ENCODE measurements at regions not wholly inside any gene's neighbourhood (a gene's known extent, or its start where the extent isn't known, plus 50 kb on each side); places are given as distances from the start of the nearest gene placed in this dataset.

DNA sequence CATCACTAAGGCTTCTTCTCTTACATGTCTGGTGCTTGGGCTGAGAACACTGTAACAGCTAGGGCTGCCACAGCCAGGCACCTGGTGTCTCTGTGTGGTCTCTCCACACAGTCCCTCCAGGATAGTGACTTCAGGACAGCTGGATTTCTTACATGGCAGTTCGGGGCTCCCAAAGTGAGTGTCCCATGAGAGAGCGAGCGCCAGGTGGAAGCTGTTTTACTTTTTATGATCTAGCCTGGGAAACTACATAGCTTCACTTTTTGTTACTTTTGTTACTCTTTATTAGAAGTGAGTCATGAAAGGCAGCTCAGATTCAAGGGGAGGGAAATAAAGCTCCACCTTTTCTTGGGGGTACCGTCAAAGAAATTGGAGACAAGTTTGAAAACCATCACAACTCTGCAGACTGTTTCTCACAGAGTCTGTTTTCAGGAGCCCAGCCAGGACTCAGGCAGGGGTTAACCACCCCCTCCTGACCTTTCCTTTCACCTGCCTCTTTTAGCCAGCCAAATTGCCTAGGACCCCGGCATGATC is 373.0 kb downstream of the MID1IP1 start:
- no peak for DNase-seq (ENCODE audit: low spot score)

DNA sequence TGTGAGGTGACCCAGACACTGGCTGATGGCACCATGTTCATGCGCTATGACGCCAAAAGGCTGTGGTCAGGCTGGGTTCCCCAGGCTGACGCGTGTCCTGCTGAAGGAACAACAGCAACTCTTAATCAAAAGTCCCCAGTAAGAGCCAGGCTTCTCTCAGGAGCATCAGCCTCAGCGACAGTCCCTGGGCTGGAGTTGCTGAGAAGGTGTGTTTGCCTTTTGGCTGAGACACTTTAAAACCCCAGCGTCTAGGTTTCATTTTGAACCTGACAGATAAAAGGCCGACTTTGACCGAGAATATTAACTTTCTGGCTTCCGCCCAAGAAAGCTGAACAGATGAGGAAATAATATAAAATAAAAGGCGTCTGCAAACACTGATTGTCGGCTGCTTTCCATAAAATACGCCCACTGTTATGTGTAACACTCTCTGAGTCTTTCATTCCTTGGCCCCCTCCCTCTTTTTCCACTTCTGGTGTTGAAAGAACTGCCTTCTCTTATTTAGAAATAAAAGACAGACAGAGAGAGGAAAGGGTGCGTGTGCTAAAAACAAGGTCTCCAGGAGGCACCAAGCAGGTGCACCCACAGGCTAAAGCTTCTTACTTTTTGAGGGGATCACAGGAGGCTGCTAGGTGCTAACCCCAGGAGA is 373.6 kb downstream of the MID1IP1 start:
- DNase-seq (ENCODE audit: low spot score): no peak

DNA sequence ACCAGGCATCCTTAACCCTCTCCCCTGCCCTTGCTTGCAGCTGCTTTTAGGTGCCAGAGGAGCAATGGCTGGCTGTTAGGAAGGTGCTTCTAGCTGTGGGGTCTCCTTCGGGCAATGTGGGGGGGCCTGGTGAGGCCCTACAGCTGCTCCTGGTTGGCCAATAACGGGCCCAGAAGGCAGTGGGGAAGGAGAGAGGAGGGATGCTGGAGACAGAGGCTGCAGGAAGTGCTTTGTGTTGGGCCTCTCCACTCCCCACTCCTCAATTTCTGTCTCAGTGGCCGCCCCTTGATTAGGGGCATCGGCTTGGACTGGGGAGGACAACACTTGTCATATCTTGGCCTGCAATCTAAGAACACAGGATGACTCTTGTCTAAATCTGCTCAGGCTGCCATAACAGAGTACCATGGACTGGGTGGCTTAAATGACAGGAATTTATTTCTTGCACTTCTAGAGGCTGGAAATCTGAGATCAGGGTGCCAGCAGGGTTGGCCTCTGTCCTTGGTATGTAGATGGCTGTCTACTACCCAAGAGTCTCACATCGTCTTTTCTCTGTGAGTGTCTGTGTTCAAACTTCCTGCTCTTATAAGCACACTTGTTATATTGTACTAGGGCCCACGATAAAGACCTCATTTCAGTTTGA is 374.3 kb downstream of the MID1IP1 start:
- DNase-seq (ENCODE audit: low spot score): no peak

DNA sequence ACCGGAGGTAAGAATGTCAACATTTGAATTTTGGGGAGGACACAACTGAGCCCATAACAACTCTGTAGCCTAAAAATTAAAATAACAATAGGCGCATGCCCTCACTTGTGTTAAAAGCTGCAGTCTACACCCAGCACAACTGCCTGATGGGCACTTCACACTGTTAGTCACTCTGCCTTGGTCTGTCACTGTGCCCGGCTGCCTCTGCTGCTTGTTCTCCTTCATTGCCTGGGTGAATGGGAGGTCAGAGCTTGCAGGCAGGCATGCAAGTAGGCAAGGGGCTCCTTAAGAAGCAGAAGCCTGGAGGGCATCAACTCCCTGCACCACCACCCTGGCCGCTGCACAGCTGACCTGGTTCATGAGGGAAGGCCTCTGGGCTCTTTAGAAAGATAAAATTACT is 374.8 kb downstream of the MID1IP1 start:
- no peak for DNase-seq (ENCODE audit: low spot score)

DNA sequence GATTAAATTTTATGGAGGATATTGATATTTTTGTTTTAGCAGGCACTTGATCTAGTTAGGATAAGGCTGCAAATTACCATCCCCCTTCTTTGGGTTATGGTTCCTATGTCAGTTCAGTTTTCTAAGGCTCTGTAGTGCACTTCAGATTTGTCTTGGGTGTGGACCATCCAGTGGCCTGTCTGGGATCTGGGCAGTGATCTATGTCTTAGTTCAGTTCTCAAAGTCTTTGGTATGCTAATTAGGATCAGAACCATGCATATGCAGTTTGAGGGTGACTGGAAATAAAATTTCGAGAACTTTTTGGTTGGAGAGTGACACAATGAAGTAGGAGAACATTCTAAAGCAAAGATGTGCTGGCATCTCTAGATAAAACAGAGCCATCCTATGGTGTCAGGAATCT is 388.2 kb downstream of the MID1IP1 start:
- no peak for DNase-seq (ENCODE audit: low spot score)

DNA sequence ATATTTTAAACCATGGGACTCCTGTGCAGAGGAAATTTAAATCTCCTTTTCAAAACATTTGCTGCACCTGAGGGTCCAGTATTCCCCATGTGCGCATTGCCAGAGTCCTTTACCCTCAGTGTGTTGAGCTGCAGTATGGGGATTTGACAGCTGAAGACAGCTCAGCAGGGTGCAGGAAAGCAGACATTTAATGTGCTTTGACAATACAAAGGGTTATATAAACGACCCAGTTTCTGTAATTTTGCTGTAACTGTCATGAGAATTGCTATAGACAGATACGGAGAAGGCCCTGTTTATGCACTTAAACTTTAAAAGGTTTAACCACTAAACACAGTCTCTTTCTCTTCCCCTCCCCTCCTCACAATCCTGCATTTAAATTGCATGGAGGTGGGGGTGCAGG is 393.4 kb downstream of the MID1IP1 start:
- no peak for DNase-seq (ENCODE audit: low spot score)

DNA sequence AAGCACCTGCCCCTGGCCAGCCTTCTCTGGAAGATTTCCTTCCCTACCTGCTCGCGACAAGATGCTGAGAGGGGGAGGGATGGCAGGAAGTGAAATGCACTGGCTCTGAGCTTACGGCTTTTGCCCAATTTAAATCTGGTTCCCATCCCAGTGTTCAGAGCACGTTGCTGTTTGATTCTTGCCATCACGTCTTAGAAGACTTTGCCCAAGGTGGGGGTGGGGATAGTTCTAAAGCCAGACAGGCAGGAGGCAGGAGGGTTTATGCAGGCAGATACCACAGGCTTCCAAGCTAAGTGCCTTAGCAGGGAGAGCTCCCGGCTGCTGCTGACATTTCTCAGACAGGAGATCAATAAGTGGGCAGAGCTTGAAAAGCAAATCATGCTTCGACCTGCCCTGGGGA is 393.9 kb downstream of the MID1IP1 start:
- DNase-seq (ENCODE audit: low spot score): no peak

DNA sequence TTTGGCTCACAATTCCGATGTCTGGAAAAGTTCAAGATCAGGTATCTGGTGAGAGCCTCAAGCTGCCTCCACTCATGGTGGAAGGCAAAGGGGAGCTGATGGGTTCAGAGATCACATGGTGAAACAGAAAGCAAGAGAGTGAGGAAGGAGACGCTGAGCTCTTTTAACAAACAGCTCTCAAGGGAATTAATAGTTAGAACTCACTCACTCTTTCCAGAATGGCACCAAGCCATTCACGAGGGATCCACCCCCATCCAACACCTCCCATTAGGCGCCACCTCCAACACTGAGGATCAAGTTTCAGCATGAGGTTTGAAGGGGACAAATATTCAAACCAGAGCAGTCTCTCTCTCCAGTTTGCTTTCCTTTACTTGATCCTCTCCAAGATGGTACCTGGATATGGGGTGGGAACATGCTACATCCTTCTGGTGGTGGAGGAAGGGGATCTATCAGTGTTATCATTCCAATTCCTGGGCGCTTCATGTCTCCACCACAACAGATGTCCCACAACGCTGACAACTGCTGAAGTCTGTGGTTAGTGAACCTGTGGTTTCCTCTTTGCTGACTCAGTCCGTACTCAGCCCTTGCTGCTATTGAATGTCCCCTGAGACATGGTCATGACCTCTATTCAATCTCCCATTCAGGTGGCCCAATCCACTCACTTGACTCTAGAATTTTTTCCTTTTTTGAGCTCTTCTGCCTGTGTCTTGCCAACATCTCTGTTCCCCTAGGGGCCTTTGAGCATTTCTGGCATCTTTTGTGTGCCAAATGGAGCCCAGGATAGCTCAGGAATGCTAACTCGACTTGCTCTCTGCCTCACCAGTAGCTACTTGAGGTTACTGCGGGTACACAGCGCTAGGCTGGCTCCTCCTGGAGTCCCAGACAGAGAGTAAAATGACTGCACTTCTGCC is 395.2 kb downstream of the MID1IP1 start:
- DNase-seq (ENCODE audit: low spot score): peak; percentile 76

DNA sequence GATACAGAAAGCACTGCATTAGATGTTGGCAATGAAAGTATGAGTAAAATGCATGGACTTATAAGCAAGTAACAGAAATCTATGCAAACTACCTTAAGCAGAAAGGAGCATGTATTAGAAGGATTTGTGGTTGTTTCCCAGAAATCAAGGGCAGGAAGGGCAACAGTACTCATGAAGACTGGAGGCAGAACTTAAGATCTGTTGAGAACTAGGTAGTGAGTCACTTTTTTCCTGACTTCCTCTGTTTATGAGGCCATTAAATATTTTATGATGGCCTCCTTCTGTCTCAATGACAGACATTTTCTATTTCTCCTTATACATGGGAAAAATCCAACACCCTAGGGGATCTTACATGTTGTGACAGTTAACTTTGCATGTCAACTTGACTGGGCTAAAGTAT is 398.2 kb downstream of the MID1IP1 start:
- DNase-seq (ENCODE audit: low spot score): no peak

DNA sequence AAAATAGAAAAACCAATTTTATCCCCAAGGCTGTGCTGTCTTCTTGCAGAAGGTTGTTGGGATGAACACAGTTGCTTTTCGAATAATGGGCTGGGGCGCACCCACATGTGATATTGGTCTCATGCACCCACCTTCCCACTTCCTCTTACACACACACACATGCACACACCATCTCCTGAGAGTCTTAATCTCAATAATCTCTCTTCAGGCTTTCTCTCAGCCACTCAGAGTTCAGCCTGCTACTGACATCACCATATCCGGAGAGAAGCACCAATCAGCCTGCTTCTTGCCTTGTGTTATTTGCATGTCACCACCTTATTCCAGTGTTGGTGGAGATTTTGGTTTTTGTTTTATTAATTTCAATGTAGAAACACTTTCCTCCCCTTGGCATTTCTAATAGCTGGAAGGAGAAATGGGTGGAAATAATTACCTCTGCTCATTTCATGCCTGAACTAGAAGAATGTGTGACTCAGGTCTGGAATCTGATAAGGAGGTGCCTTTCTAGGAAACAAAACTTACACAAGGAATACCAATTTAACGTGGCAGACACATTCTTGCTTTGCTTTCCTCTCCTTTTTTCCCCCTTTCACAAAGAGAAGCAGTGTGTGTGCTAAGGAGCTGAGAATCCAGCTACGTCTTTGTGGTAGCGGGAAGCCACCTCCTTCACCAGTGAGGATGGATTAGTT is 400.2 kb downstream of the MID1IP1 start:
- DNase-seq (ENCODE audit: low spot score): no peak

DNA sequence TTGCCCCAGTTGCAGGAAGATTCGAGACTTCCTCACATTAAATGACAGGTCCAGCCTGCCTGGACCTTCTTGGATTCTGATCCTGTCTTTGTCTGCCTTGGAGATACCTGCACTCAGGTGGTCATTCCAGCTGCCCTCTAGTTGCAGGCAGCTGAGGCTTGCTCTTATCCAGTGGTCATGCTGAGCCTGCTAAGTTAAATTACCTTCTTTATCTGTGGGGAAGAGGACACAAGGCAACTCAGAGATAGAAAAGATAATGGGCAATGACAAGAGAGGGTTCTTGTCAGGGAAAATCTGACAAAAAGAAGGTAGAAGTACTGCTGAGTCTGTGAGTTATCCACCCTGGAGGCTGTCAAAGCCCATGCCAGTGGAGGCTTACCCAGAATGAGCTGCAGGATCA is 401.4 kb downstream of the MID1IP1 start:
- DNase-seq (ENCODE audit: low spot score): no peak

DNA sequence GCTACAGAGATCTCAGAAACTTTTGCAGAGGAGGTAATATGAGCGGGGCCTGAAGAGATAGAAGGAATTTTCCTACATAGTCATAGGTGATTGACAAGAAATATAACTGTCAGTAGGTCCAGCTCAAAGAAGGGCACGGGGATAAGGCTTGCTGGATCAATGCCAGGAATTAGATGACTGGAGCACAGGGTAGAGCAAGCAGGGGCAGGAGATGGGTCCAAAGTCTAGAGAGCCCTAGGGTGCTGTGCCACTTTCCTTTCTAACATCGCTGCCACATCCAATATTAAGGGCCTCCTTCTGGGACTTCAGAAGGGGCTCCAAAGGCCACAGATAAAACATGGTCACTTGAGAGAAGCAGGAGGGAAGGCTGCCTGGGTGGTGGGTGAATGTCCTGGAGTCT is 402.2 kb downstream of the MID1IP1 start:
- DNase-seq (ENCODE audit: low spot score): no peak

DNA sequence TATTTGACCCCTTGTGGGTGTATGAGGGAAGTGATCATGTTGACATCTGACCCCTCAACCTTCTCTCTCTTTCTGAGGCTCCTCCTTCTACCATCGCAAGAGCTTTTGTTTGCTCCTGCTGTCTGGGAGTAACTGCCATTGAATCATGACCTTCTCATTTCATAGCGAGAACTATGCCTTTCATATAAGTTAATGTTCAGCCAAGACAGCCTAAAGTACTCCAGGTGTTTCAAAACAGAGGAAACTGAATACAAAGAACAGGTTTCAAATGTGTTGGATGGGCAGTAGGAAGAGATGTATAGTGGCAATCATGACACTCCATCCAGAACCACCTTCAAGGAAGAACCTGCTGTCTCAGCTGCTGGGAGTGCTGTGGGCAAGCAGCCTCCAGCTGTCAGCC is 403.1 kb downstream of the MID1IP1 start:
- no peak for DNase-seq (ENCODE audit: low spot score)

DNA sequence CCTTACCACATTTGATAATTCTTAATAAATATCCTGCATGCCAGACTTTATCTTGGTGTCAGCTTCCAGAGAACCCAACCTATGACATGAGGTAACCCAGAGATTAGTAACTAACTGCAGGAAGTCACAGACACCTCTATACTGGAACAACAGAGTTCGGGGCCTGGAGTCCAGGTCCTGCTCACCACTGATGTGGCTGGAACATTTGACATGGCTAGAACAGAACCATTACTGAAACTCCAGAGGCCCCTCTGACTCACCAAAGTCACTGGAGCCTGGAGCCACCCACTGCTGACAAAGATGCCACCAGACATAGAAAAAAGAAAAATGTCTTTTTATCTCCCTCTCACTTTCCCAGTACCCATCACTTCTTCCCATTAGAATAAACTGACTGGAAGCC is 403.7 kb downstream of the MID1IP1 start:
- DNase-seq (ENCODE audit: low spot score): no peak

DNA sequence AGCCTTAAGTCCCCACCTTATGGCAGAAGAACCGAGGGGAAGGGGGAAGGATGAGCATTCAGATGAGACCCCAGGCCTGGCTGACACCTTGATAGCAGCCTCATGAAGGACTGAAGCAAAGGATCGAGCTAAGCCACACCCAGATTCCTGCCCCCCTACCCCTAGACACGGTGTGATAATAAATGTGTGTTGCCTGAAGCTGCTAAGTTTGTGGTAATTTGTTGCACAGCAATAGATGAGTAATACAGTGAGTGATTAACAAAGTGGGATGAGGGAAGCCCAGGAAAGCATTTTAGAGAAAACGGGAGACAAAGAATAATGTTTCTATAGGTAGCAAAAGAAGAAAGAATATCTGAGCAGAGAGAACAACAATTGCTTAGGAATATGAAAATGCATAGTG is 404.2 kb downstream of the MID1IP1 start:
- no peak for DNase-seq (ENCODE audit: low spot score)

DNA sequence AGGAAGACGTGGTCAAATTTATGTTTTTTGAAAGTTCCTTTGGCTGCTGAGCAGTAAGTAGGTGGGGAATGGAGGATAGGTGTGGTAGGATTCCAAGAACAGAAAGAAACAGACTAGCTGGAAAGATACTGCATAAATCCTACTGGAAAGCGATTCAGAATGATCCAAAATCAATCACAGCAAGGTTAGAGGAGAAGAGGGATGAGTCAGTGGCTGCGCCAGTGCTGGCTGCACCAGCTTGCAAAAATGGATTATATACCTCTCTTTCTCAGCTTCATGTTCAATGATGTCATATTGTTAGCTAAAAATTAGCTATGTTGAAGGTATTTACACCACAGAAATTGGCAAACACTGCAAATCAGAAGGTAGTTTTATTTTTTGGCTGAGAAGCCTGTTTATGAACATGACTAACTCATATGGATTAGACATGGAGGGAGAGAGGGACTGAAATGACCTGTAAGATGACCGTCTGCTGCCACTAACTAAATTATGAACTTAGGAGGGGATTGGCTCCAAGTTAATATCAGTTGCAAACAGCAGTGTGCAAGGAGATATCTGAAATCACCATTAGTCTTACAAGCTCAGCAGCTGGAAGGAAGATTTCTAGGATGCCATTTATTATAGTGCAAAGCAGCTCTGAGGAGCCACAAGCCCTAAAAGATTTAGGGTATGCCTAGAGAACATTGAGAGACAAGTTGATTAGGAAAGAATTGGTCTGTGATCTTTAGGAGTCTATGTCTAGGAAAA is 405.3 kb downstream of the MID1IP1 start:
- DNase-seq (ENCODE audit: low spot score): no peak

DNA sequence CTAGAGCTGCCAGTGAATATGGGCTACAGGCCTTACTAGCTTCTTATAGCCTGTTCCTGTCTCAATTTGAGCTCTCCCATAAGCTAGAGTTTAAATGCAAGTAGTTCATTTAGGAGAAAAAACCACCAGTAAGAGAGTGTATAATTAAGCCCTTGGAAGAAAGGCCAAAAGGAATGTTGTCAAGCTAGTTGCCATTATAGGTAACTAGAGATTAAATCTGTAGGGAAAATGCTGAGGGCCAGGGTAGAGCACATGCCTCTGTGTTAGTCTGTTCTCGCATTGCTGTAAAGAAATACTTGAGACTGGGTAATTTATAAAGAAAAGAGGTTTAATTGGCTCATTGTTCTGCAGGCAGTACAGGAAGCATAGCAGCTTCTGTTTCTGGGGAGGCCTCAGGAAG is 410.2 kb downstream of the MID1IP1 start:
- DNase-seq (ENCODE audit: low spot score): no peak

DNA sequence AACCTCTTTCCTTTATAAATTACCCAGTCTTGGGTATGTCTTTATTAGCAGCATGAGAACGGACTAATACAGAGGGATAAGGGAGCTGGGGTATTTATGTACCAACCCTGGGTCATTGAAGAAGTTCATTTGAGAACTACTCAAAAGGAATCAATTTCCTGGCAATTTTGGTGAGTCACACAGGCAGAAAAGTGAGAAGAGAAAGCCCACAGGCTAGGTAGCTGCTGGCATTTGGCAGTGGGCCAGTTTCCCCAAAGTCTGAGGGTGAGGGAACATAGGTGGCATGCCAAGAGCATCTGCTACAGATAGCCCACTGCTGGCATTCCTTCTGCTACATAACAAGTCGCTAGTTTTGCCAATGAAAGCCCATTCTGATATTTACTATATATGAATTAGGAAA is 411.2 kb downstream of the MID1IP1 start:
- DNase-seq (ENCODE audit: low spot score): no peak

DNA sequence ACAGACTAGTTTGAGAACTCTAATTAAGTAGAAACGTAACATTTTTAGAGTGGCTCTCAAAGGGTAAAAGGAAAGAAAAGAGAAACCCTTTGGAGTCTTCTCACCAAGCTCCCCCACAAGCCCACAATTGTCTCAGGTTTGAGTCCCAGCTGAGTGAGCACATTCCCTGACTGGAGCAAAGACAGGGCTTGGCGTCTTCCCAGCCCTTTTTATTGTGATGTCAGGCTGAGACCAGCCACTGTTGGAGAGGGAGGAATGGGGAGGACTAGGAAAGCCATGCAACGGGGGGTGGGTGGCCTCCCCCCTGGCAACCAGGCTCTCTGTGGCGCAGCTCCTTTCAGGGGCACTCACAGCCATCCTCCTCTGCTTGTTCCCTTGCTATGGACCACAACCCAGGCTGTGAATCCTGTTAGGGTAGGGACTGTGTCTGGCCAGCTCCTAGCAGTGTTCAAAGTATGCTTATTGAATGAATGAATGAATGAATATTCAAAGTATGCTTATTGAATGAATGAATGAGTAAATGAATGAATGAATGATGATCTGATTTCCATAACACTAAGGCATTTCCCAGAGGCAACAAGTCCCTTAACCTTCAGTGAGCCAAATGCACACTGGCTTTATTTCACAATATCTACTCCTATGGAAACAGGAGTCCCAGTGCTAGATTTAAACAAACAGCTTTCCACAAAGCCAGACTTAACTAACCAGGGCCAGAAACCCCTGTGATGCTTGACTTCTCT is 413.3 kb downstream of the MID1IP1 start:
- DNase-seq (ENCODE audit: low spot score): no peak

DNA sequence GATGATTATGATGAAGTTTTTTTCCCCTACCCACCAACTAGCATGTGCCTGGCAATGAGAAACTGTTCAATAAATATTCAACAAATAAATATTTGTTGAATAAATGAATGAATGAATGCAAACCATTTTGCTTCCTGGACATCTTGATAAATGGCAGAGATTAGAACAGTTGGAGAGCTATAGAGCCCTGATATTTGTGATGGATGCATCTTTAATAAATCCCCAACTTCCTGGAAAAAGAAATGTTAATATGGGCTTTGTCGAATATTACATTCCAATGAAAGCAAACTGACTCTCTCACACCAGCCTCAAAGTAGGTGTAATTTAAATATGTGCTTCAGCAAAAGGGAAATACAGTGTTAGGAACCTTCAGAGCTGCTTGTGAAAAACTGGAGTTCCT is 419.7 kb downstream of the MID1IP1 start:
- no peak for DNase-seq (ENCODE audit: low spot score)
